ENCODE measurements at regions not wholly inside any gene's neighbourhood (a gene's known extent, or its start where the extent isn't known, plus 50 kb on each side); places are given as distances from the start of the nearest gene placed in this dataset.

GRCh38 chr2:241974851-241975592 is 105.5 kb downstream of the RTP5 start:
- Histone ChIP-seq H3K36me3 (replicated peaks) (no peaks in the 10 kb centered on the region), H3K27ac (no peak overlapping the region), H3K27me3 (replicated peaks) (no peaks in the 10 kb centered on the region), H3K4me3 (ENCODE audit: low read depth, low read length) (no peak overlapping the region)
- TF ChIP-seq, protein P1, sequence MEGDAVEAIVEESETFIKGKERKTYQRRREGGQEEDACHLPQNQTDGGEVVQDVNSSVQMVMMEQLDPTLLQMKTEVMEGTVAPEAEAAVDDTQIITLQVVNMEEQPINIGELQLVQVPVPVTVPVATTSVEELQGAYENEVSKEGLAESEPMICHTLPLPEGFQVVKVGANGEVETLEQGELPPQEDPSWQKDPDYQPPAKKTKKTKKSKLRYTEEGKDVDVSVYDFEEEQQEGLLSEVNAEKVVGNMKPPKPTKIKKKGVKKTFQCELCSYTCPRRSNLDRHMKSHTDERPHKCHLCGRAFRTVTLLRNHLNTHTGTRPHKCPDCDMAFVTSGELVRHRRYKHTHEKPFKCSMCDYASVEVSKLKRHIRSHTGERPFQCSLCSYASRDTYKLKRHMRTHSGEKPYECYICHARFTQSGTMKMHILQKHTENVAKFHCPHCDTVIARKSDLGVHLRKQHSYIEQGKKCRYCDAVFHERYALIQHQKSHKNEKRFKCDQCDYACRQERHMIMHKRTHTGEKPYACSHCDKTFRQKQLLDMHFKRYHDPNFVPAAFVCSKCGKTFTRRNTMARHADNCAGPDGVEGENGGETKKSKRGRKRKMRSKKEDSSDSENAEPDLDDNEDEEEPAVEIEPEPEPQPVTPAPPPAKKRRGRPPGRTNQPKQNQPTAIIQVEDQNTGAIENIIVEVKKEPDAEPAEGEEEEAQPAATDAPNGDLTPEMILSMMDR (IDR thresholded peaks at IDR 0.05; ENCODE audit: low read depth, low read length, missing control alignments), result no peak
- in situ Hi-C loops (cut with HindIII; ENCODE audit: low pct_ligation_motif_present, low sequenced_read_pairs), result no loop called here
- no peak for DNase-seq

GRCh38 chr2:241975593-241976284 is 106.2 kb downstream of the RTP5 start:
- no peak overlapping the region for H3K27ac ChIP-seq
- no peak overlapping the region for H3K4me3 ChIP-seq (ENCODE audit: low read depth, low read length)
- TF ChIP-seq, protein P1 (IDR thresholded peaks at IDR 0.05; ENCODE audit: low read depth, low read length, missing control alignments), result no peak
- no peak for DNase-seq
- H3K27me3 ChIP-seq (replicated peaks), result no peaks in the 10 kb centered on the region
- in situ Hi-C loops (cut with HindIII; ENCODE audit: low pct_ligation_motif_present, low sequenced_read_pairs), result no loop called here
- H3K36me3 ChIP-seq (replicated peaks), result no peaks in the 10 kb centered on the region

- in situ Hi-C loops (cut with HindIII; ENCODE audit: low pct_ligation_motif_present, low sequenced_read_pairs), result no loop called here
- H3K36me3 ChIP-seq (replicated peaks), result no peaks in the 10 kb centered on the region
- H3K27me3 ChIP-seq (replicated peaks), result no peaks in the 10 kb centered on the region
- H3K27ac ChIP-seq, result no peak overlapping the region
- DNase-seq, result no peak
- TF ChIP-seq, protein P1 (IDR thresholded peaks at IDR 0.05; ENCODE audit: low read depth, low read length, missing control alignments), result no peak
- no peak overlapping the region for H3K4me3 ChIP-seq (ENCODE audit: low read depth, low read length)
These were observed 106.8 kb downstream of the RTP5 start for GRCh38 chr2:241976296-241976695.

GRCh38 chr2:241977557-241978300 is 108.2 kb downstream of the RTP5 start:
- in situ Hi-C loops (cut with HindIII; ENCODE audit: low pct_ligation_motif_present, low sequenced_read_pairs), result no loop called here
- H3K27ac ChIP-seq, result no peak overlapping the region
- DNase-seq, result no peak
- H3K27me3 ChIP-seq (replicated peaks), result no peaks in the 10 kb centered on the region
- no peaks in the 10 kb centered on the region for H3K36me3 ChIP-seq (replicated peaks)
- TF ChIP-seq, protein P1 (IDR thresholded peaks at IDR 0.05; ENCODE audit: low read depth, low read length, missing control alignments), result no peak
- no peak overlapping the region for H3K4me3 ChIP-seq (ENCODE audit: low read depth, low read length)

DNA sequence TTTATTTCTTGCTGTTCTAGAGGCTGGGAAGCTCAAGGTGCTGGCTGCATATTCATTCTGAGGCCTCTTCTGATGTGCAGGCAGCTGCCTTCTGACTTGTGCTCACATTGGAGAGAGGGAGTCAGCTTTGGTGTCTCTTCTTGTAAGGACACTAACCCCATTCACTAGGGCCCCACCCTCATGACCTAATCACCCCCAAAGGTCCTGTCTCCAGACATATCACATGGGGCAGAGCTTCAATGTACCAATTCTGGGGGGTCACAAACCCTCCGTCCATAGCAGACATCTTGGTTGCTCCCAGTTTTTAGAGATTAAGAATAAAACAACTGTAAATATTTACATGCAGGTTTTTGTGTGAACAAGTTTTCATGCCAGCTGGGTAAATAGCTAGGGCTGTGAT is 109.1 kb downstream of the RTP5 start:
- Histone ChIP-seq H3K4me3 (ENCODE audit: low read depth, low read length) (no peak overlapping the region), H3K27ac (no peak overlapping the region), H3K36me3 (replicated peaks) (no peaks in the 10 kb centered on the region), H3K27me3 (replicated peaks) (no peaks in the 10 kb centered on the region)
- no peak for DNase-seq
- in situ Hi-C loops (cut with HindIII; ENCODE audit: low pct_ligation_motif_present, low sequenced_read_pairs), result no loop called here
- TF ChIP-seq, protein P1 (IDR thresholded peaks at IDR 0.05; ENCODE audit: low read depth, low read length, missing control alignments), result no peak
